H9 (cell line): ENCODE measurements at regions not wholly inside any gene's neighbourhood (a gene's known extent, or its start where the extent isn't known, plus 50 kb on each side); places are given as distances from the start of the nearest gene placed in this dataset.
A peak's percentile ranks its signal among the peaks of the same experiment; 100 is the strongest.

ENCODE experiments used
- DNase-seq: peaks from one replicate; pipeline ENCODE4 v3.0.0-alpha.2; 2017
- H2AFZ ChIP-seq: one replicate; pipeline ENCODE4 v1.6.1; 2013; ENCODE audit warnings: mild to moderate bottlenecking, low read length, control low read depth, moderate library complexity
- H2AK5ac ChIP-seq: 2 replicates; pipeline ENCODE4 v1.6.1; 2013; ENCODE audit warnings: low read length, control low read depth, mixed read lengths; ENCODE audit not compliant: insufficient read length
- H2BK120ac ChIP-seq: one replicate; pipeline ENCODE4 v1.6.1; 2013; ENCODE audit warnings: low read depth, mild to moderate bottlenecking, low read length, control low read depth, inconsistent platforms; ENCODE audit not compliant: poor library complexity, severe bottlenecking
- H2BK12ac ChIP-seq: 2 replicates; pipeline ENCODE4 v1.6.1; 2013; ENCODE audit warnings: low read length, control low read depth, mixed read lengths, low read depth; ENCODE audit not compliant: insufficient read length
- H2BK15ac ChIP-seq: 2 replicates; pipeline ENCODE4 v1.6.1; 2013; ENCODE audit warnings: low read depth, low read length, control low read depth
- H2BK20ac ChIP-seq: one replicate; pipeline ENCODE4 v1.6.1; 2013; ENCODE audit warnings: low read depth, mild to moderate bottlenecking, low read length, control low read depth, inconsistent platforms; ENCODE audit not compliant: poor library complexity, severe bottlenecking
- H2BK5ac ChIP-seq: 2 replicates; pipeline ENCODE4 v1.6.1; 2013; ENCODE audit warnings: low read length, control low read depth, mixed read lengths; ENCODE audit not compliant: insufficient read length
- H3K14ac ChIP-seq: 2 replicates; pipeline ENCODE4 v1.6.1; 2013; ENCODE audit warnings: low read length, control low read depth; ENCODE audit not compliant: insufficient read depth
- H3K18ac ChIP-seq: 2 replicates; pipeline ENCODE4 v1.6.1; 2013; ENCODE audit warnings: low read depth, mild to moderate bottlenecking, mixed read lengths, low read length, control low read depth; ENCODE audit not compliant: insufficient read length
- H3K23ac ChIP-seq: 2 replicates; pipeline ENCODE4 v1.6.1; 2013; ENCODE audit warnings: low read length, control low read depth, mixed read lengths, low read depth; ENCODE audit not compliant: insufficient read length
- H3K23me2 ChIP-seq: 2 replicates; pipeline ENCODE4 v1.6.1; 2013; ENCODE audit warnings: low read depth, mild to moderate bottlenecking, mixed read lengths, low read length, control low read depth; ENCODE audit not compliant: insufficient read length, poor library complexity, severe bottlenecking
- H3K27ac ChIP-seq: 2 replicates; pipeline ENCODE4 v1.5.1; 2013; ENCODE audit warnings: low read length, control low read depth, mixed read lengths, low read depth; ENCODE audit not compliant: insufficient read length
- H3K27me3 ChIP-seq: 2 replicates; pipeline ENCODE4 v1.6.1; 2013; ENCODE audit warnings: low read length, control low read depth, inconsistent platforms; ENCODE audit not compliant: insufficient read depth
- H3K4ac ChIP-seq: 2 replicates; pipeline ENCODE4 v1.6.1; 2013; ENCODE audit warnings: low read depth, mild to moderate bottlenecking, control low read depth, inconsistent platforms, low read length, moderate library complexity
- H3K4me1 ChIP-seq: 2 replicates; pipeline ENCODE4 v1.6.1; 2013; ENCODE audit warnings: low read length, control low read depth, inconsistent platforms; ENCODE audit not compliant: insufficient read depth
- H3K4me2 ChIP-seq: 2 replicates; pipeline ENCODE4 v1.6.1; 2013; ENCODE audit warnings: low read length, control low read depth, mixed read lengths; ENCODE audit not compliant: insufficient read length, insufficient read depth
- H3K56ac ChIP-seq: 2 replicates; pipeline ENCODE4 v1.6.1; 2013; ENCODE audit warnings: low read depth, mild to moderate bottlenecking, mixed read lengths, low read length, control low read depth; ENCODE audit not compliant: insufficient read length
- H3K79me1 ChIP-seq: 2 replicates; pipeline ENCODE4 v1.6.1; 2013; ENCODE audit warnings: low read depth, mild to moderate bottlenecking, moderate library complexity, low read length, control low read depth, inconsistent platforms; ENCODE audit not compliant: insufficient read depth, poor library complexity, severe bottlenecking
- H3K79me2 ChIP-seq: 2 replicates; pipeline ENCODE4 v1.6.1; 2013; ENCODE audit warnings: low read length, control low read depth, inconsistent platforms; ENCODE audit not compliant: insufficient read depth
- H3K9ac ChIP-seq: 2 replicates; pipeline ENCODE4 v1.6.1; 2013; ENCODE audit warnings: low read length, control low read depth, mixed read lengths; ENCODE audit not compliant: insufficient read length; ENCODE audit errors: extremely low read depth
- H3K9me3 ChIP-seq: one replicate; pipeline ENCODE4 v1.6.1; 2013; ENCODE audit warnings: low read depth, low read length, inconsistent platforms; ENCODE audit not compliant: control insufficient read depth
- H3T11ph ChIP-seq: one replicate; pipeline ENCODE4 v1.6.1; 2013; ENCODE audit warnings: mild to moderate bottlenecking, low read length, control low read depth, inconsistent platforms
- H4K20me1 ChIP-seq: one replicate; pipeline ENCODE4 v1.6.1; 2013; ENCODE audit not compliant: control insufficient read depth, insufficient read length, insufficient read depth
- H4K5ac ChIP-seq: 2 replicates; pipeline ENCODE4 v1.6.1; 2013; ENCODE audit warnings: low read depth, mild to moderate bottlenecking, mixed read lengths, low read length, control low read depth; ENCODE audit not compliant: insufficient read length
- H4K8ac ChIP-seq: replicated peaks from 2 replicates; pipeline ENCODE4 v1.6.1; 2013; ENCODE audit warnings: low read length, control low read depth, mixed read lengths, low read depth; ENCODE audit not compliant: insufficient read length
- H4K91ac ChIP-seq: 2 replicates; pipeline ENCODE4 v1.6.1; 2013; ENCODE audit warnings: low read depth, mild to moderate bottlenecking, moderate library complexity, mixed read lengths, low read length, control low read depth; ENCODE audit not compliant: insufficient read length
- H3K27ac Mint-ChIP-seq, 3 experiments: 2 replicates in 2 of 3; 3 replicates in 1 of 3; pipeline ENCODE4 v1.8.0; 2020 to 2021; ENCODE audit warnings: mixed read lengths in 3 of 3, mild to moderate bottlenecking in 1 of 3, moderate library complexity in 1 of 3
- H3K27me3 Mint-ChIP-seq: 2 replicates; pipeline ENCODE4 v1.8.0; 2021; ENCODE audit warnings: low read depth, mild to moderate bottlenecking, moderate library complexity, mixed read lengths
- H3K36me3 Mint-ChIP-seq, 3 experiments: 2 replicates in 2 of 3; 3 replicates in 1 of 3; pipeline ENCODE4 v1.8.0; 2020 to 2021; ENCODE audit warnings: low read depth in 3 of 3, mixed read lengths in 3 of 3; ENCODE audit not compliant: insufficient read depth in 1 of 3
- H3K4me1 Mint-ChIP-seq, 2 experiments: 2 replicates each; pipeline ENCODE4 v1.8.0; 2020; ENCODE audit warnings: mixed read lengths in 2 of 2
- H3K4me3 Mint-ChIP-seq, 2 experiments: 2 replicates in 1 of 2; 3 replicates in 1 of 2; pipeline ENCODE4 v1.8.0; 2020 to 2021; ENCODE audit warnings: mild to moderate bottlenecking in 2 of 2, mixed read lengths in 2 of 2, moderate library complexity in 1 of 2
- H3K9me3 Mint-ChIP-seq, 2 experiments: 2 replicates in 1 of 2; 3 replicates in 1 of 2; pipeline ENCODE4 v1.8.0; 2020; ENCODE audit warnings: mild to moderate bottlenecking in 2 of 2, mixed read lengths in 2 of 2, moderate library complexity in 1 of 2
- WGBS: extraction: QIAGEN DNeasy Blood & Tissue Kit; methylation state at CpG from one replicate; pipeline ENCODE4 v1.1.7; 2013; ENCODE audit warnings: missing lambda C conversion rate, low lambda C conversion rate, mixed read lengths; ENCODE audit not compliant: insufficient read length; ENCODE audit errors: extremely low coverage; 5-methylcytosine and 5-hydroxymethylcytosine counted together
- TF ChIP-seq, protein P1 (sequence below): fragments of 200-600 bp; sonication (generic); conservative IDR thresholded peaks from 3 replicates; pipeline ENCODE4 v1.8.0; 2021; ENCODE audit warnings: antibody characterized with exemption, mild to moderate bottlenecking

DNA sequence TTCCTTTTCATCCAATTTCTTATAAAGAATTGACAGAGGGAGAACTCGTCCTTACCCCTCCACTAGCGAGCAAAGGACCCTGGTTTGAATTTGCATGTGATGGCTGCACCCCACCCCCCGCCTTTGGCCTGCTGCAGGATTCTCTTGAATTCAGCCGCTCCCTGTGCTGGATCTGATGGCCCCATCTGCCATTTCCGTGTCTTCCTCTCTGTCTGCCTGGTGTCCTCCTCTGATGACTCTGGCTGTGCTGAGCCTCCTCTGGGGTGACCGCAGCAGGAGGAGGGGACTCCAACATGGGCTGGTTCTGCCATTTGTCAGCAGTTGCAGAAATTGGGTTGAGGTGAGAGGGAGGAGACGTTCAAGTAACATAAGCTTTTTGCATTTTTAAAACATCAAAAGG is 188.8 kb downstream of the DLL1 start:
- H4K20me1 ChIP-seq, result no peaks in the 10 kb centered on the region
- no peaks in the 10 kb centered on the region for H3K79me2 ChIP-seq
- H3K18ac ChIP-seq, result no peak overlapping the region
- H2BK12ac ChIP-seq, result no peak overlapping the region
- H2BK15ac ChIP-seq, result no peak overlapping the region
- TF ChIP-seq, protein P1, sequence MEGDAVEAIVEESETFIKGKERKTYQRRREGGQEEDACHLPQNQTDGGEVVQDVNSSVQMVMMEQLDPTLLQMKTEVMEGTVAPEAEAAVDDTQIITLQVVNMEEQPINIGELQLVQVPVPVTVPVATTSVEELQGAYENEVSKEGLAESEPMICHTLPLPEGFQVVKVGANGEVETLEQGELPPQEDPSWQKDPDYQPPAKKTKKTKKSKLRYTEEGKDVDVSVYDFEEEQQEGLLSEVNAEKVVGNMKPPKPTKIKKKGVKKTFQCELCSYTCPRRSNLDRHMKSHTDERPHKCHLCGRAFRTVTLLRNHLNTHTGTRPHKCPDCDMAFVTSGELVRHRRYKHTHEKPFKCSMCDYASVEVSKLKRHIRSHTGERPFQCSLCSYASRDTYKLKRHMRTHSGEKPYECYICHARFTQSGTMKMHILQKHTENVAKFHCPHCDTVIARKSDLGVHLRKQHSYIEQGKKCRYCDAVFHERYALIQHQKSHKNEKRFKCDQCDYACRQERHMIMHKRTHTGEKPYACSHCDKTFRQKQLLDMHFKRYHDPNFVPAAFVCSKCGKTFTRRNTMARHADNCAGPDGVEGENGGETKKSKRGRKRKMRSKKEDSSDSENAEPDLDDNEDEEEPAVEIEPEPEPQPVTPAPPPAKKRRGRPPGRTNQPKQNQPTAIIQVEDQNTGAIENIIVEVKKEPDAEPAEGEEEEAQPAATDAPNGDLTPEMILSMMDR, result no peak
- H3K27me3 ChIP-seq, result no peaks in the 10 kb centered on the region
- no peaks in the 10 kb centered on the region for H3K4me1 ChIP-seq
- H3K56ac ChIP-seq, result no peak overlapping the region
- no peak overlapping the region for H2BK5ac ChIP-seq
- H3K4me2 ChIP-seq, result no peak overlapping the region
- no peak overlapping the region for H4K91ac ChIP-seq
- no peaks in the 10 kb centered on the region for H3K9me3 ChIP-seq
- H3K23me2 ChIP-seq, result no peaks in the 10 kb centered on the region
- H3K23ac ChIP-seq, result no peak overlapping the region
- Mint-ChIP-seq H3K27me3 (peaks cover 3% of the 10 kb centered on the region), H3K4me3 (no peak overlapping the region), H3K27ac (peak overlapping the region in 1 of 3 experiments; percentile 74; a peak in 1 of 7 replicates), H3K36me3 (peaks cover 3 to 7% (median 5%) of the 10 kb centered on the region in 3 experiments; a peak in 6 of 7 replicates), H3K9me3 (peaks cover 6 to 10% of the 10 kb centered on the region in 2 experiments; a peak in 4 of 5 replicates), H3K4me1 (peaks cover 11 to 16% of the 10 kb centered on the region in 2 experiments)
- H2BK20ac ChIP-seq, result no peak overlapping the region
- H4K8ac ChIP-seq, result no peak overlapping the region
- no peak overlapping the region for H2BK120ac ChIP-seq
- no peak overlapping the region for H3K14ac ChIP-seq
- H3T11ph ChIP-seq, result no peak overlapping the region
- no peak overlapping the region for H2AK5ac ChIP-seq
- peak; percentile 27 for DNase-seq
- H3K79me1 ChIP-seq, result no peaks in the 10 kb centered on the region
- no CpG with 5 or more reads among the region's 7 CpGs for WGBS
- H3K27ac ChIP-seq, result no peak overlapping the region
- H4K5ac ChIP-seq, result no peak overlapping the region
- no peak overlapping the region for H3K4ac ChIP-seq
- H3K9ac ChIP-seq, result no peak overlapping the region
- no peak overlapping the region for H2AFZ ChIP-seq
